Central memory CD8-positive, alpha-beta T cell (primary cell): ENCODE measurements at regions not wholly inside any gene's neighbourhood (a gene's known extent, or its start where the extent isn't known, plus 50 kb on each side); places are given as distances from the start of the nearest gene placed in this dataset.

Experiments used
- ATAC-seq: fragments of 150-1000 bp; cut with Tn5 transposase; replicated peaks from 2 replicates; pipeline ENCODE4 v1.10.0; 2022; ENCODE audit warnings: mild to moderate bottlenecking, moderate FRiP score, moderate number of reproducible peaks; ENCODE audit not compliant: poor library complexity, severe bottlenecking; ENCODE audit errors: extremely low read depth
- DNase-seq, 2 donors: peaks; one replicate each; pipeline ENCODE4 v3.0.0; 2021; ENCODE audit warnings: low spot score in 2 of 2
- H3K27ac Mint-ChIP-seq: one replicate; pipeline ENCODE4 v1.8.0; 2022; ENCODE audit warnings: low read depth, mild to moderate bottlenecking, moderate library complexity, mixed read lengths
- H3K27me3 Mint-ChIP-seq: one replicate; pipeline ENCODE4 v1.8.0; 2022; ENCODE audit warnings: mixed read lengths
- H3K36me3 Mint-ChIP-seq: one replicate; pipeline ENCODE4 v1.8.0; 2022; ENCODE audit warnings: mild to moderate bottlenecking, moderate library complexity, mixed read lengths; ENCODE audit not compliant: insufficient read depth
- H3K4me1 Mint-ChIP-seq: one replicate; pipeline ENCODE4 v1.8.0; 2022; ENCODE audit warnings: mixed read lengths
- H3K4me3 Mint-ChIP-seq: one replicate; pipeline ENCODE4 v1.8.0; 2022; ENCODE audit warnings: mild to moderate bottlenecking, moderate library complexity, mixed read lengths
- H3K9me3 Mint-ChIP-seq: one replicate; pipeline ENCODE4 v1.8.0; 2022; ENCODE audit warnings: mixed read lengths

DNA sequence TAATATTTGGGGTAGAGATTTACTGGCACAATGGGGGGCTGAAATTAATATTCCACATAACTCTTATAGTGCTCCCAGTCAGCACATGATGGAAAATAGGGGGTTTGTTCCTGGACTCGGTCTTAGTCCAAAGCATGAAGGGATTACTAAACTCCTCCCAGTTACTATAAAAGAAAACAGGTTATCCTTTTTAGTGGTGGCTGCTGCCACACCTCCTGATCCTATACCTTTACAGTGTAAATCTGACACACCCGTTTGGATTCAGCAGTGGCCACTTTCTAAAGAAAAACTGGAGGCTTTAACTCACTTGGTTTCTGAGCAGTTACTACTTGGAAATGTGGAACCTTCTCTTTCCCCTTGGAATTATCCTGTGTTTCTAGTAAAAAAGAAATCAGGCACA, 572.9 kb upstream of the PTGER4 start:
- no peaks in the 10 kb centered on the region for H3K27me3 Mint-ChIP-seq
- H3K27ac Mint-ChIP-seq, result no peak overlapping the region
- H3K4me1 Mint-ChIP-seq, result no peaks in the 10 kb centered on the region
- no peaks in the 10 kb centered on the region for H3K9me3 Mint-ChIP-seq
- H3K4me3 Mint-ChIP-seq, result no peak overlapping the region
- ATAC-seq, result no peak
- no peaks in the 10 kb centered on the region for H3K36me3 Mint-ChIP-seq
- DNase-seq, result no peak

DNA sequence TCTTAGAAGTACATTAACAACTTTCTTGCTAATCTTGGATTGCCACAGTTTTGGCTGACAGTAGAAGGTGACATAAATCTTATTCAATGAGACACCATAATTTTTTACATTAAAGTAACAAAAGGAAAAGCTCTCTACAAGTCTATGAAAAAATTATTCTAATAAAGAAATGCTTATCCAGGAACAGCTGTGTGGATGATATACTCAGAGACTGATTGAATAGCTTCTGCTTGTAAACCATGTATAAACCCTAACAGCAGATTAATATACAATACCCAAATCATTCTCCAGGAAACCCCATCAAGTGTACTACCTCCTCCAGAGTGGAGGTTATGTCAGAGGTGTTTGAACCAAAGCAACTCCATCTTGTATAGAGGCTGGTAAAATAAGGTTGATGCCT, 581.4 kb upstream of the PTGER4 start:
- H3K27ac Mint-ChIP-seq, result no peak overlapping the region

DNA sequence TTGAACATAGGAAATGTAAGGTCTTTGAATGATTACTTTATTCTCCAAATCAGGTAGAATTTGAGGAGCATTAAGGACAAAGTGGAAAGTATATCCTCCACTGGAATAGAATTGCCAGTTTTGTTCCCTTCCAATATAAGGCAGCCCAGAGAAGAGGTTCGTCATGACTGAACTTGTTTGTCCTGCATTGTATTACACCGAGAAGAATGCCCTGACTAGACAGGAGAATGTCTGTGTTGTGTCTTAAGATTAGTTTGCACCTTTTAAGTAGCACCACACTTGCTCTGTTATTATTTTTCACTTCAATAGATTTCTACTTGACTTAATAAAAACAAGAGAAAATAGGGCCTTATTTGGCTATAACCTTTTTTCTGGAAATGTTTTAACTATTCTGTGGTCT, 586.2 kb upstream of the PTGER4 start:
- no peak for DNase-seq
- H3K4me1 Mint-ChIP-seq, result no peaks in the 10 kb centered on the region
- no peak overlapping the region for H3K4me3 Mint-ChIP-seq
- no peak overlapping the region for H3K27ac Mint-ChIP-seq
- peaks cover 7% of the 10 kb centered on the region for H3K9me3 Mint-ChIP-seq
- no peaks in the 10 kb centered on the region for H3K36me3 Mint-ChIP-seq
- H3K27me3 Mint-ChIP-seq, result no peaks in the 10 kb centered on the region
- no peak for ATAC-seq

More for the DNA sequence above, 581.4 kb upstream of the PTGER4 start:
- Mint-ChIP-seq H3K4me1 (no peaks in the 10 kb centered on the region), H3K27me3 (no peaks in the 10 kb centered on the region), H3K36me3 (no peaks in the 10 kb centered on the region), H3K4me3 (no peak overlapping the region), H3K9me3 (no peaks in the 10 kb centered on the region)
- ATAC-seq (no peak), DNase-seq (no peak)

DNA sequence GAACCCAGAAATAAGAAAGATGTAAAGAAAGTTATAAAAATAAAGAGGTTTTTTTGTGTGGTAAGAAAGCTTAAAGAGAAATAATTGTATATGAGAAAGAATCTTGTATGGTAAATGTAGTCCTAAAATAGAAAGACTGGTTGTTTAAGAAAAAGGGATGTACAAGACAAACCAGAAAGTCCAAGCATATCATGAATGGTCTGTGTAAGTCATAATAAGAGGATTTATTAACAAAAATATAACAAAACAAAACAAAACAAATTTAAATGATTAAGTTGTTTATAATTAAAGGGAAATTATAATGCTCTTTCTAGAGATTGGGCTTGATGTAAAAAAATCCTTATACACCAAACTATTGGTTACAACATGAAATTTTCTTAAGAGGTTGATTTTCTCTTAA, 590.4 kb upstream of the PTGER4 start:
- no peak overlapping the region for H3K4me3 Mint-ChIP-seq
- no peaks in the 10 kb centered on the region for H3K27me3 Mint-ChIP-seq

DNA sequence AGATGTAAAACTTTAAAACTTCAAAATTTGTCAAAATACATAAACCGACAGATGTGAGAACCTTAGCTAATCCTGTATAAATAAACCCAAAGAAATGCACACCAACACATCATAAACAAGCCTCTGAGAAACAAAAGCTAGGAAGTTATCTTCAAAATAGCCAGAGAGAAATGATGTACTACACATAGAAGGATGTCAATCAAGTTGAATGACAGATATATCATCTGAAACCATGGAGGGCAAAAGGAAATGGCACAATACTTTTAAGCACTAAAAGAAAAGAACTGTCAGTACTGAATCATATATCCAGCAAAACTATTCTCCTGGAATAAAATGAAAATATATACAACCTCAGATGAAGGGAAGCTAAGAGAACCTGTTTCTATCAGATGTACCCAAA, 595.1 kb upstream of the PTGER4 start:
- no peak overlapping the region for H3K27ac Mint-ChIP-seq
- ATAC-seq (no peak), DNase-seq (no peak)
- no peak overlapping the region for H3K4me3 Mint-ChIP-seq
- no peaks in the 10 kb centered on the region for H3K9me3 Mint-ChIP-seq
- H3K36me3 Mint-ChIP-seq, result peaks cover 2% of the 10 kb centered on the region
- H3K4me1 Mint-ChIP-seq, result no peaks in the 10 kb centered on the region
- H3K27me3 Mint-ChIP-seq, result no peaks in the 10 kb centered on the region

More for the DNA sequence above, 590.4 kb upstream of the PTGER4 start:
- H3K36me3 Mint-ChIP-seq, result no peaks in the 10 kb centered on the region
- no peak overlapping the region for H3K27ac Mint-ChIP-seq
- peaks cover 7% of the 10 kb centered on the region for H3K9me3 Mint-ChIP-seq
- no peak for ATAC-seq
- no peak for DNase-seq
- H3K4me1 Mint-ChIP-seq, result no peaks in the 10 kb centered on the region

DNA sequence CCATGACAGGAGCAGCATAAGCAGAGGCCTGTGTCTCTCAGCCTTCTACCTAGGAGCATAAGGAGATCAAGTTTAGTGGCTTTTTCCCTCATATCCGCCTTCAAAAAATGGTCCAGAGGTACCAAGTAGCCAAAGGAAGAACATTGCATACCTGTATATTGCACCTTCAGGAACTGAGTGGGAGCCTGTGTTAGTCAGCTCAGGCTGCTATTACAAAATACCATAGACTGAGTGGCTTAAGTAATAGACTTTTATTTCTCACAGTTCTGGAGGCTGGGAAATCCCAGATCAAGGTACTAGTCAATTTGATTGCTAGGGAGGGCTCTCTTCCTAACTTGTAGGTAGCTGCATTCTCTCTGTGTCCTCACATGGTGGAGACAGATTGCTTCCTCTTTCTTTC, 597.4 kb upstream of the PTGER4 start:
- no peaks in the 10 kb centered on the region for H3K4me1 Mint-ChIP-seq
- DNase-seq (no peak), ATAC-seq (no peak)
- H3K36me3 Mint-ChIP-seq, result peaks cover 2% of the 10 kb centered on the region
- no peaks in the 10 kb centered on the region for H3K27me3 Mint-ChIP-seq
- no peak overlapping the region for H3K27ac Mint-ChIP-seq
- H3K4me3 Mint-ChIP-seq, result no peak overlapping the region
- no peaks in the 10 kb centered on the region for H3K9me3 Mint-ChIP-seq

DNA sequence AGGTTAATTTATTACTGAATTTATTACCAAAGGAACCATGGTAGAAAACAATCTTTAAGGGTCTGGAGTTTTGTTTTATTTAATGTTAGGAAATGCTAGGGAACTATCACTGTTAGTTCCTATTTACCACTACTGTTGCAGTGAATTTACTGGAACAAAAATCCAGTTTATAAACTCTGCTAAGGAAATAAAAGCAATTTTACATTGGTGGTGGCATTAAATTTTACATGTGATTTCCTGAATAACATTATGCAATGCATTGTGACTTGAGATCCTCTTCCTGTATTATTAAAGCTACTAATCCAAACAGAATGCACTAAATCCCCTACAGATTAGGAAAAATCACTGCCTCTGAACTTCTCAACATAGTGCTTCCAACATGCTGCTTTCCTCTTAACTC, 599.5 kb upstream of the PTGER4 start:
- no peak for DNase-seq
- H3K27me3 Mint-ChIP-seq, result no peaks in the 10 kb centered on the region
- no peak for ATAC-seq

DNA sequence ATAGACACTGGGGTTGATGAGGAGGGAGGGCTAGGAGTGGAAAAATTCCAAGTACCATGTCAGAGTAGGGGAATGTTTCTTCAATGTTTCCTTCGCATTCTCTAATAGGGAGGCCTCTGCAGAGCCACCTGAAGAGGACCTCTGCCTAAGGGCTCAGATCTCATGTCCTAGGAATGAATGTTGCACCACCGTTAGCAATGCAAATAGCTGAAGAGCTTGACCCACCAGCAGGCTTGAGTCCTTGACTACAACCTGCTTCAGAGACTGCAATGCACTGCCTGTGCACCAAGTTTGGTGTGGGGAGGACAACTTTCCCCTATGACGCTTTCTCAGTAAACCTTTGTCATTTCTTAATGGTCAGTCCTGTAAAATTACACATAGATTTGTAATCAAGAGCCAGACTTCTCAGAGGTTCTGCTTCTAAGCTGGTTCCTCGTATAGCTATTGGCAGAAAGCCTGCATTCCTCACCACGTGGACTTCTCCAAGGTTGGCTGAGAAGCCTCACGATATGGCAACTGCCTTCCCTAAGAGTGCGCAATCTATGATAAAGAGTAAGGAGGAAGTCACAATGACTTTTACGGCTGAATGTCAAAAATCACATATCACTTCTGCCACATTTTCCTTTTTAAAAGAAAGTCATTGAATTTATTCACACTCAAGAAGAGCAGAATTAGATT, 600.7 kb upstream of the PTGER4 start:
- Mint-ChIP-seq H3K36me3 (peaks cover 2% of the 10 kb centered on the region), H3K27ac (no peak overlapping the region)

More for the DNA sequence above, 599.5 kb upstream of the PTGER4 start:
- no peak overlapping the region for H3K27ac Mint-ChIP-seq
- peaks cover 2% of the 10 kb centered on the region for H3K36me3 Mint-ChIP-seq
- H3K9me3 Mint-ChIP-seq, result no peaks in the 10 kb centered on the region
- no peak overlapping the region for H3K4me3 Mint-ChIP-seq
- no peaks in the 10 kb centered on the region for H3K4me1 Mint-ChIP-seq

DNA sequence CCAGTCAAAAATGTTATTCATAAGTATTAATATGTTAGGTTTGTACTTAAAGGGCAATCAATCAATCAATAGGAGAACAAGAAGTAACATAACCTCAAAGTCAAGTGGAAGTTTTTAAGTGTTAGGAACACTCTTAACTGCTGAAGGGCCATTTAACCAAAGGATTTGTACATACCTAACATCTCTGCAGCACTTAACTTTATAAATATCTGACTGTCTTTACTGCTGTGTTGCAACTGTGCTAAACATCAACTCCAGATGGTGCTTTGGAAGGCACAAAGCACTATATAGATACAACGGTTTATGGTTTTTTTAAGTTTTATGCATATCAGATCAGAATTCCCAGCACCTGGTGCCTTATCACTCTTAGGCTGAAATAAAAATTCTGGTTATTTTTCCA, 604.9 kb upstream of the PTGER4 start:
- DNase-seq (no peak), ATAC-seq (no peak)
- H3K36me3 Mint-ChIP-seq, result no peaks in the 10 kb centered on the region
- no peaks in the 10 kb centered on the region for H3K27me3 Mint-ChIP-seq
- H3K27ac Mint-ChIP-seq, result no peak overlapping the region
- no peak overlapping the region for H3K4me3 Mint-ChIP-seq
- no peaks in the 10 kb centered on the region for H3K4me1 Mint-ChIP-seq
- no peaks in the 10 kb centered on the region for H3K9me3 Mint-ChIP-seq

More for the DNA sequence above, 600.7 kb upstream of the PTGER4 start:
- H3K27me3 Mint-ChIP-seq, result no peaks in the 10 kb centered on the region
- no peak for ATAC-seq
- H3K4me1 Mint-ChIP-seq, result no peaks in the 10 kb centered on the region
- no peak for DNase-seq
- no peaks in the 10 kb centered on the region for H3K9me3 Mint-ChIP-seq
- H3K4me3 Mint-ChIP-seq, result no peak overlapping the region

DNA sequence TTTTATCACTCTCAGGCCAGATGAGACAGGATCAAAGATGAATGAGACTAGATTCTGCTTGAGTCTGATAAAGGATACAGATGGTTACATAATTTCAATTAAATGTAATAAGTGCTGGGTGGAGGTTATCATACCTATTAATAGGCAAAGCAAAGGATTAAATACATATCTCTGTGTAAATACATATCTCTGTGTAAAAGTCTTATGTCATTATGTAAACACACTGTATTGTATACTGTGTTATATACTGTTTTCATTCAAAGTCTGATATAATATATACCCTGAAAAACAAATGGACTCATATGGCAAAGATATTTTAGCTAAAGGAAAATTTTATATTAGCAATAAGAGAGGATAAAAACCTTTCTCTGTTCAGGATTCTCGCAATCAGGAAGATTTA, 605.8 kb upstream of the PTGER4 start:
- no peak for ATAC-seq
- Mint-ChIP-seq H3K36me3 (no peaks in the 10 kb centered on the region), H3K4me3 (no peak overlapping the region), H3K27ac (no peak overlapping the region), H3K4me1 (no peaks in the 10 kb centered on the region), H3K27me3 (no peaks in the 10 kb centered on the region), H3K9me3 (no peaks in the 10 kb centered on the region)
- DNase-seq, result no peak

DNA sequence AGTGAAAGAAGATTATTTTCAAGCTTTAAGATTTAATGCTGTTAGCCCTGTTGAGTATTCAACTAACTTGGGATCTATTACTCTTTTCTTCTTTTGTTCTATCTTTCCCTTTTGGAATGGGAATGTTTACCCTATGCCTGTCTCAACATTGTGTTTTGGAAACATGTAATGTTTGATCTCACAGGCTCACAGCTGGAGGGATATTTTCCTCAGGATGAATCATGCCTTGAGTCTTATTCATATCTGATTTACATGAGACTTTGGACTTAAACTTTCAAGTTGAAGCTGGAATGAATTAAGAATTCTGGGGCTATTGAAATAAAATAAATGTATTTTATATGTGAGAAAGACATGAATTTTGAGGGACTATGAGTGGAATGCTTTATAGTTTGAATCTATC, 607.8 kb upstream of the PTGER4 start:
- H3K27me3 Mint-ChIP-seq, result no peaks in the 10 kb centered on the region
- no peak overlapping the region for H3K27ac Mint-ChIP-seq
- H3K4me1 Mint-ChIP-seq, result no peaks in the 10 kb centered on the region
- H3K4me3 Mint-ChIP-seq, result no peak overlapping the region
- ATAC-seq, result no peak
- no peak for DNase-seq
- no peaks in the 10 kb centered on the region for H3K36me3 Mint-ChIP-seq
- H3K9me3 Mint-ChIP-seq, result no peaks in the 10 kb centered on the region

DNA sequence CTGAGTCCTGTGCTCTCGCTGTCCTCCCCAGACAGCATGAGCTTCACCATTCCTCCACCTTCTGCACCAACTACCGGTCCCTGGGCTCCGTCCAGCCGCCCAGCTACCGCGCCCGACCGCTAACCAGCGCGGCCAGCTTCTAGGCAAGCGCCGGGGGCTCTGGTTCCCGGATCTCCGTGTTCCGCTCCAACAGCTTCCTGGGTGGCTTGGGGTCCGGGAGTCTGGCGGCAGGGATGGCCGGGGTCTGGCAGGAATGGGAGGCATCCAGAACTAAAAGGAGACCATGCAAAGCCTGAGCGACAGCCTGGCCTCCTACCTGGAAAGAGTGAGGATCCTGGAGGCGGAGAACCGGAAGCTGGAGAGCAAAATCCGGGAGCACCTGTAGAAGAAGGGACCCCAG, 613.1 kb upstream of the PTGER4 start:
- H3K27ac Mint-ChIP-seq, result no peak overlapping the region
- H3K9me3 Mint-ChIP-seq, result no peaks in the 10 kb centered on the region
- H3K4me3 Mint-ChIP-seq, result no peak overlapping the region
- ATAC-seq, result no peak
- H3K4me1 Mint-ChIP-seq, result no peaks in the 10 kb centered on the region
- DNase-seq, result no peak
- H3K36me3 Mint-ChIP-seq, result no peaks in the 10 kb centered on the region
- no peaks in the 10 kb centered on the region for H3K27me3 Mint-ChIP-seq

DNA sequence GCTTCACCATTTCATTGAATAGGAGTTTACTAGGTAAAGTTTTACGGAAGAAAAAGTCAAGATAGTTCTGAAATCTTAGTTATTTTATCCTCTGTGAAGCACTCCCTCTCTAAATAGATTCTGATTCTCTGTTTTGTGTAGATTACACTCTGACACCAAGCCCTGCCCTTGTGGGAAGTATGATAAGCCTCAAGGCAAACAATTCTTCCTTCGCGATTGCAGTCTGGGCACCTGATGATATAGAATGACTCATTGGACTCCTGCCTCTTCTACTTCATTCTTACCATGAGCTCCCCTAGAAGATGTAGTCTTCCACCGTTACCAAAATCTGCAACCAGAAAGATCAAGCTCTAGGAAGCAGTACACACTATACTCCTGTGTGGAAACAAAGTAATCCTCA, 626.9 kb upstream of the PTGER4 start:
- DNase-seq (no peak), ATAC-seq (no peak)
- H3K4me1 Mint-ChIP-seq, result no peaks in the 10 kb centered on the region
- H3K27me3 Mint-ChIP-seq, result no peaks in the 10 kb centered on the region
- peaks cover 1% of the 10 kb centered on the region for H3K36me3 Mint-ChIP-seq
- H3K27ac Mint-ChIP-seq, result no peak overlapping the region
- no peak overlapping the region for H3K4me3 Mint-ChIP-seq
- no peaks in the 10 kb centered on the region for H3K9me3 Mint-ChIP-seq

DNA sequence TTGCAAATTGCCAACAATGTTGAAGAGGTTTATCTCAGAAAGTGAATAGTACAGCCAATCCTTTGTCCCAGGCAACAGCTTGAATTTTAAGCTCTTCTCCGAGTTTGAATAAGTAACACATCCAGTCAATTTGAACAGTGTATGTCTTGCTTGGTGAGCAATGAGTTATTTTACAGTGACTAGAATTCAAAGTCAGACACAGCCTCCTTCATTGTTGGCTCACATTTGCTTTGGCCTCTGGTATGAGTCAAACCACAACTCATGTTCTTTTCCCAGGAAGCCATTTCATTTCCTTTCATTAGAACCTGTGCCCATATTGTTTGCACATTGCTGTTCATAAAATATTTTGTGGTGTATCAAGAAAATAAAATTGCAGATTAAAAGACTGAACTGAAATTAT, 622.0 kb upstream of the DAB2 start:
- Mint-ChIP-seq H3K27ac (no peak overlapping the region), H3K4me3 (no peak overlapping the region), H3K9me3 (no peaks in the 10 kb centered on the region), H3K27me3 (no peaks in the 10 kb centered on the region), H3K36me3 (peaks cover 1% of the 10 kb centered on the region), H3K4me1 (no peaks in the 10 kb centered on the region)
- no peak for ATAC-seq
- no peak for DNase-seq
